GM12872 (cell line): ENCODE measurements at regions not wholly inside any gene's neighbourhood (a gene's known extent, or its start where the extent isn't known, plus 50 kb on each side); places are given as distances from the start of the nearest gene placed in this dataset.

Source experiments
- CTCF ChIP-seq: IDR thresholded peaks from 3 replicates; pipeline ENCODE4 v1.5.1; 2011; ENCODE audit warnings: low read depth, mild to moderate bottlenecking, low read length, moderate library complexity; ENCODE audit not compliant: insufficient read depth

- TF ChIP-seq CTCF: no peak
Observed at GRCh38 chr1:93025572-93025971, 53.5 kb upstream of the MTF2 start.

DNA sequence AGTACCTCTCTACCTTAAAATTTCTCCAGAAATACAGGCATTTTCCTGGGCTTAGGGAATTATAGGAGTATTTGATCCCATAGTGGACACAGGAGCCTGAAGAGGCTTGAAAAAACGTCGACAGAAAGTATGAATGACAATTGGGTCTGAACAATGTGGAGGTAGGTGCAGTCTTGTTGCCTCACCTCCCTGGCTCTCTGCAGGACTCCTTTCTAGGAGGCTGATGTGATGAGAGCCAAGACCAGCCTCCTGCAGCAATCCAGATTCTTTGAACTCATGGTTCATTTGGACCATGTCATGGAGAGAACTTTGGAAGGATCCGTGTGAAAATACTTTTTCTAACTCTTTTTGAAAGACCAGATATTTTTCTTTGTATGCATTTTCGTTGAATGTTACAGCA lies 50.5 kb upstream of the MTF2 start:
- TF ChIP-seq CTCF: no peak
